ENCODE measurements at regions not wholly inside any gene's neighbourhood (a gene's known extent, or its start where the extent isn't known, plus 50 kb on each side); places are given as distances from the start of the nearest gene placed in this dataset.

DNA sequence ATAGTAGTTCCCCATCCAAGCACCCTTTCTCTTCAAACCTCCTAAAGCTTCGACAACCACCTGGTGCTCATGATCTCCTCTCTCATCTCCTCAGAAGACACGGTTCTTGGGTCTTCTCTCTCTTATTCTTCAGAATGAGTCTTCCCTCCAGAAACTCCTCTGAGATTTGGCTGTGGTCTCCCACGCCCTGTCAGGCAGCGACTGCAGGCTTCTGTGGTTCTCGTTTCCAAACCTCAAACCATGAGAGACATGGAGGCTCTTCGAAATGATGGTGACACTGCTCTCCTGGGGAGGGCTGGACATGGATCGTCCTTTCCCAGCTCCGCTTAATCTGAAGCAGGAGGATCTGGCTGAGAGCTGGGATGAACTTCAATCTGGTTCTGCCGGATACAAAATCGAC, 78.6 kb upstream of the PITRM1 start:
- H3K36me3 Mint-ChIP-seq = no peaks in the 10 kb centered on the region
- no peaks in the 10 kb centered on the region for H3K9me3 Mint-ChIP-seq (ENCODE audit: low read depth)
- H3K4me1 Mint-ChIP-seq (ENCODE audit: low read depth) = no peaks in the 10 kb centered on the region
- H3K27me3 Mint-ChIP-seq = peaks cover 8% of the 10 kb centered on the region
- no peak overlapping the region for H3K27ac Mint-ChIP-seq
- H3K4me3 Mint-ChIP-seq = no peak overlapping the region

GRCh38 chr10:3249307-3249889, 76.8 kb upstream of the PITRM1 start:
- H3K4me1 Mint-ChIP-seq (ENCODE audit: low read depth) = no peaks in the 10 kb centered on the region
- H3K27me3 Mint-ChIP-seq = peaks cover 11% of the 10 kb centered on the region
- H3K4me3 Mint-ChIP-seq = no peak overlapping the region
- H3K9me3 Mint-ChIP-seq (ENCODE audit: low read depth) = no peaks in the 10 kb centered on the region
- no peaks in the 10 kb centered on the region for H3K36me3 Mint-ChIP-seq
- no peak overlapping the region for H3K27ac Mint-ChIP-seq

- no peak overlapping the region for H3K4me3 Mint-ChIP-seq
- no peaks in the 10 kb centered on the region for H3K4me1 Mint-ChIP-seq (ENCODE audit: low read depth)
- H3K27ac Mint-ChIP-seq = no peak overlapping the region
- H3K36me3 Mint-ChIP-seq = no peaks in the 10 kb centered on the region
- no peaks in the 10 kb centered on the region for H3K9me3 Mint-ChIP-seq (ENCODE audit: low read depth)
- H3K27me3 Mint-ChIP-seq = peaks cover 11% of the 10 kb centered on the region
Observed at GRCh38 chr10:3248526-3249306, 76.1 kb upstream of the PITRM1 start.

DNA sequence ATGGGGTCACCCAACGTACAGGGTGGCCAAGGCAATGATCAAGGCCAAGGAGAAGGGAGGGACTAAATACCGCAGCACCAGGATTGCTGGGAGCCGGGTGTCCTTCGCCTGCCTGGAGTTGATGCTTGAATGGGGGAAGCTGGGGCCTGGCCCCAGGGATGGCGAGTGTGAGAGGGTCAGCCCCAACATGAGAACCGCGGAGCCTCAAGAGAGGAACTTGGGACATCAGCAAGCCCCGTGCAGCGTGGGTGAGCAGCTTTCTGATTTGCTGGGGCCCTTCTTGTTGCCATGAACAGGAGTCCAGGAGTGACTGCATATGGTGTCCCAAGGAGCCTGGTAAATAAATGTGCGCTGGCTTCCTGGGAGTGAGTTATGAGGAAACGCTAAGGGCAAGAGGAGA, 72.8 kb upstream of the PITRM1 start:
- Mint-ChIP-seq H3K36me3 (no peaks in the 10 kb centered on the region), H3K4me1 (ENCODE audit: low read depth) (no peaks in the 10 kb centered on the region), H3K27me3 (peaks cover 7% of the 10 kb centered on the region), H3K27ac (no peak overlapping the region), H3K9me3 (ENCODE audit: low read depth) (no peaks in the 10 kb centered on the region), H3K4me3 (no peak overlapping the region)

DNA sequence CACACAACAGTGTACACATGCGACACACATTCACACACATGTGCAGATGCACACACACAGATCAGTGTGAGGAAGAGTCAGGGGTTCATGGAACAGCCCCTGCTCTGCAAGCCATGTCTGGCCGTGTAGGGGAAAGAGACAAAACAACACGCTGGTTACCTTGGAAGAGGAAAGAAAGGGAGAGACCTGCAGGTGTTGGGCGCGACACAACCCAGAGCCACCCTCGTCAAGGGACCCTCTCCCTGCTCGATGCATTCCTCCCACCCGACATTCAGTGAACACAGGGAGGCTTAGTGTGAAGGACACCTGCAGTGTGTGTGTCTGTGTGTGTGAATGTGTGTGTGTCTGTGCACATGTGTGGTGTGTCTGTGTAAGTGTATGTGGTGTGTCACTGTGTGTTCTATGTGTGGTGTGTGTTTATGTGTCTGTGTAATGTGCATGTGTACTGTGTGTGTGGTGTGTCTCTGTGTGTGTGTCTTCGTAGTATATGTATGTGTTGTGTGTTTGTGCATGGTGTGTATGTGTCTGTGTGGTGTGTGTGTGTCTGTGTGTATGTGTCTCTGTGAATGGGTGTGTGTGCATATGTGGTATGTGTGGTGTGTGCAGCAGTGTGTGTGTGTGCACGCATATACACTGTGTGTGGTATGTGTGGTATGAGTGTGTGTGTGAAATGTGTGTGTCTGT, 69.5 kb upstream of the PITRM1 start:
- peaks cover 17% of the 10 kb centered on the region for H3K27me3 Mint-ChIP-seq
- no peaks in the 10 kb centered on the region for H3K9me3 Mint-ChIP-seq (ENCODE audit: low read depth)
- no peak overlapping the region for H3K27ac Mint-ChIP-seq
- H3K36me3 Mint-ChIP-seq = no peaks in the 10 kb centered on the region
- peaks cover 4% of the 10 kb centered on the region for H3K4me1 Mint-ChIP-seq (ENCODE audit: low read depth)
- H3K4me3 Mint-ChIP-seq = no peak overlapping the region

DNA sequence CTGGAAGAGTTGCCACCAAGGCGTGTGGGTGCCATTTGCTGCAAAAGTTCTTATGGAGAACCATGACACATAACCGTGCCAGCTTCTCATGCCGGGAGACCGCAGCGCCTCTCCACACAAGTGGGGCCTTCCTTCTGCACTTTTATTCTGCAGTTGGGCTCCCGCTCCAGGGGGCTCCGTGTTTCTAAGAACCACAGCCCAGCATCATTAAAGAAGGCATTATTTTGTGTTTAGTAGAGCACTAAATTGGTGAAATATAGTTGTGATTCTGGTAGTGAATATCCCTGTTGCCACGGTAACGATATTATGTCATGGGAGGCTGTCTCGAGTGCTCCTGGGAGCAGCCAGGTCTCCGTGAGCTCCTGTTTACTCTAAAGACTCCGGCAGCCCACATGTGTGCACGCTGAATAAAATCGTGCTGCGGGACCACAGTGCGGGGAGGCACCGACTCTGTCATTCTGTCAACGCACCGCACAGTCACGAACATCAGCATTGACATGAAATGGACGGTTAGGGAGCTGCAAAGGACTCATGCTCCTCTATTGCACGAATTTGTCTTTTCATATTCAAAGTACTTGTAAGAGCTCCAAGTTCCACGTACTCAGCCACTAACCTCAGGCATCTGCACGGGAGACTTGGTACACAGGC, 68.8 kb upstream of the PITRM1 start:
- Mint-ChIP-seq H3K27me3 (peaks cover 17% of the 10 kb centered on the region), H3K36me3 (no peaks in the 10 kb centered on the region), H3K9me3 (ENCODE audit: low read depth) (no peaks in the 10 kb centered on the region), H3K27ac (no peak overlapping the region), H3K4me3 (no peak overlapping the region), H3K4me1 (ENCODE audit: low read depth) (peaks cover 4% of the 10 kb centered on the region)

GRCh38 chr10:3239920-3240894, 67.6 kb upstream of the PITRM1 start:
- Mint-ChIP-seq H3K27me3 (peaks cover 15% of the 10 kb centered on the region), H3K27ac (no peak overlapping the region), H3K36me3 (no peaks in the 10 kb centered on the region), H3K4me1 (ENCODE audit: low read depth) (peaks cover 4% of the 10 kb centered on the region), H3K9me3 (ENCODE audit: low read depth) (no peaks in the 10 kb centered on the region), H3K4me3 (no peak overlapping the region)

DNA sequence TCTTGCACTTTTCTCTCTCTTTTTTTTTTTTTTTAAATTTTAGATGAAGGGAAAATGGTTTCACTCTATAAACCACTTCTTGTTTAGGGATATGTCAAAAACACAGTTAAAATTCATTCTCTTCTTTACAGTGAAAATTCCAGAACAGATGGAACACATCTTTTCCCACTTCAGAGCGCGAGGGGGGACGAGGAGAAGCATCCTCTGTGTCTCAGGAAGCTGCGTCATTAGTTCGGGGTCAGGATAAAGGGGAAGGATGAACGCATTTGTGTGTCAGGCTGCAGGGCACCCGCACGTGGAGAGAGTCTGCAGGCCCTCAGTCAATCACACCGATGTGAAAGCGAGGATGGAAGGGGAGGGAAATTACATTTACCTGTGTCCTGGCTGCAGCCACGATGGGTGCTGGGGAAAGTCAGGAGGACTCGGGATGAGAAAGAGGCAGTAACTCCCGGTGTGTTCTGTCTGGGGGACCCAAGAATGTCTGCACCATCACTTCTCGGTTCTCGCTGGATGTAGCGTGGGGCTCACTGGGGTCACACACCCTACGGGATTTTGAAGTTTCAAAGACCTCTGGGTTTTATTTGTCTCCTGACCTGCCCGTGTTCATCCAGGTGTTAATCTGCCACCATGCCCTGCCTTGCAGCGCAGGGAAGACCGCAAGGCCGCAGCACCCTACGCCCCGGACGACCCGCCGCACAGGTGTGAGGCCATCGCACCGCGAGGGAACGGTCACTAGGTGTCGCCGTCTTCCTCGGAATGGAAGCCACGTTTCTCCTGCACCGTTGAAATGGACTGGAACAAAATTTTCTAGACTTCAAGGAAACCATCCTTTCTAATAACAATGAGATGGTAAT, 66.7 kb upstream of the PITRM1 start:
- Mint-ChIP-seq H3K36me3 (no peaks in the 10 kb centered on the region), H3K27me3 (peaks cover 16% of the 10 kb centered on the region), H3K4me1 (ENCODE audit: low read depth) (peaks cover 4% of the 10 kb centered on the region), H3K9me3 (ENCODE audit: low read depth) (no peaks in the 10 kb centered on the region), H3K27ac (no peak overlapping the region), H3K4me3 (no peak overlapping the region)

DNA sequence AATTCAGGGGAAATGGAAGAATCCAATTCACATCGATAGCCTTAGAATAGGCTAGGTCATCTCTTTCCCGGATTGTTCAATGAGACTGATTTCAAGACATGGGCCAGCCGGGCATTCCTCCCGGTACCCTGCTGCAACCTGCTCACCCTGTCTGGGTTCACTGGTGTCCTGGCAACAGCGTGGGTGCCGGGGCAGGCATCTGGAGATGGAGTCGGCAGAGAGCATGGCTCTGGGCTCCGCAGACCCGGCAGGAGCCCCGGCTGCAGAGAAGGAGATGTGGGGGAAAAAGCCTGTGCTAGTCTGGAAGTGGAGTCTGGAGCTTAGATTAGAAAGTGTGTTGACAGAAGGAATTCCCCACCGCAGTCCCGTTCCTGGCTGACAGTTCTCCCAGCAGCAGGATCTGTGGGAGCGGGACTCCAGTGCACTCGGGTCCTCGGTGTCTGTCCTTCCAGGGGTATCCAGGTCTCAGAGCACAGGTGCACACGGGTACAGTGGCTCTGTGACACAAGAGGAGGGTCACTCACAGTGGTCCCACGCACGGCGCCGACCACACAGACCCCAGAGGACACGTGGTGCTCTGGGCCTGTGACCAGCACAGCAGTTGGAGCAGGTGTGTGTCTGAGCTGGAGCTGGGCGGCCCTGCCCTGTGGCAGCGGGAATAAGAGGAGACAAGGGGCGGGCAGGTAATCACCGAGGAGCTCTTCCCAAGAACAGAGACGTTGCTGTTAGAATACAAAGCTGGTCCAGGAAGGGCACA, 65.7 kb upstream of the PITRM1 start:
- H3K4me1 Mint-ChIP-seq (ENCODE audit: low read depth) = peaks cover 4% of the 10 kb centered on the region
- H3K27ac Mint-ChIP-seq = no peak overlapping the region
- H3K9me3 Mint-ChIP-seq (ENCODE audit: low read depth) = no peaks in the 10 kb centered on the region
- no peaks in the 10 kb centered on the region for H3K36me3 Mint-ChIP-seq
- no peak overlapping the region for H3K4me3 Mint-ChIP-seq
- peaks cover 19% of the 10 kb centered on the region for H3K27me3 Mint-ChIP-seq

GRCh38 chr10:3237530-3237929, 64.9 kb upstream of the PITRM1 start:
- Mint-ChIP-seq H3K27me3 (peaks cover 21% of the 10 kb centered on the region), H3K9me3 (ENCODE audit: low read depth) (no peaks in the 10 kb centered on the region), H3K4me1 (ENCODE audit: low read depth) (peaks cover 4% of the 10 kb centered on the region), H3K4me3 (no peak overlapping the region), H3K36me3 (no peaks in the 10 kb centered on the region), H3K27ac (no peak overlapping the region)

GRCh38 chr10:3236644-3237404, 64.2 kb upstream of the PITRM1 start:
- no peaks in the 10 kb centered on the region for H3K36me3 Mint-ChIP-seq

DNA sequence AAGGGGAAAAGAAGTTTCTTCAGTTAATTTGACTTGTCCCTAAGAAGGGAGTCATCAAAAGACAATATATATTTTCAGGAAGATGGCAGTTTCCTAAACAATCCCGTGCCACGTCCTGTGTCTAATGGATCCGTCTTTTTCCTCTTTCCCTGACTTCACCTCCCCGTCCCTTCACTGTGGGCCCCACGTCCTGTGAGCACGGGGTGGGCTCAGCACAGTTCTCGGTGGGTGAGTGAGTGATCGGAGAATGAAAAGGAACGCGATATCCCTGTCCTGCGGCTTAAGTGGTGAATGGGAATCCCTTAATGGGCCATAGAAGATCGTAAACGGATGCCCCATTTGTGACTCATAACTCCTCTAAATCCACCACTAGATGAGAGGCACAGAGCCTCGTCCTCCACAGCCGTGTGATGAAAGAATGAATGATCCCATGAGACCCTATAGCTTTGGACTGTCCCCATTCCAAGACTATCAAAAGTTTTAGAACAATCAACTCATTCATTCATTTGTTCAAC, 63.5 kb upstream of the PITRM1 start:
- Mint-ChIP-seq H3K36me3 (no peaks in the 10 kb centered on the region), H3K27ac (no peak overlapping the region), H3K27me3 (peaks cover 21% of the 10 kb centered on the region), H3K4me1 (ENCODE audit: low read depth) (peaks cover 4% of the 10 kb centered on the region), H3K4me3 (no peak overlapping the region), H3K9me3 (ENCODE audit: low read depth) (no peaks in the 10 kb centered on the region)

More at GRCh38 chr10:3236644-3237404, 64.2 kb upstream of the PITRM1 start:
- H3K9me3 Mint-ChIP-seq (ENCODE audit: low read depth) = no peaks in the 10 kb centered on the region
- no peak overlapping the region for H3K4me3 Mint-ChIP-seq
- peaks cover 4% of the 10 kb centered on the region for H3K4me1 Mint-ChIP-seq (ENCODE audit: low read depth)
- H3K27ac Mint-ChIP-seq = no peak overlapping the region
- peaks cover 22% of the 10 kb centered on the region for H3K27me3 Mint-ChIP-seq

Data from activated naive CD8-positive, alpha-beta T cell (primary cell).